Trophoblast cell (in vitro differentiated cells and primary cell): ENCODE measurements at regions not wholly inside any gene's neighbourhood (a gene's known extent, or its start where the extent isn't known, plus 50 kb on each side); places are given as distances from the start of the nearest gene placed in this dataset.

Experiments used
- DNase-seq, 2 donors: peaks; one replicate each; pipeline ENCODE4 v3.0.0-alpha.2; 2016
- H2AFZ ChIP-seq: 2 replicates; pipeline ENCODE4 v1.6.1; 2013; ENCODE audit warnings: low read length, moderate library complexity, mild to moderate bottlenecking; ENCODE audit not compliant: insufficient read depth, poor library complexity
- H2AK5ac ChIP-seq: 2 replicates; pipeline ENCODE4 v1.6.1; 2013; ENCODE audit warnings: mild to moderate bottlenecking, low read length
- H2BK120ac ChIP-seq: 2 replicates; pipeline ENCODE4 v1.6.1; 2013; ENCODE audit warnings: low read length, mild to moderate bottlenecking, moderate library complexity; ENCODE audit not compliant: insufficient read depth, poor library complexity
- H2BK12ac ChIP-seq: 2 replicates; pipeline ENCODE4 v1.6.1; 2013; ENCODE audit warnings: mild to moderate bottlenecking, low read length, moderate library complexity
- H2BK5ac ChIP-seq: 2 replicates; pipeline ENCODE4 v1.6.1; 2013; ENCODE audit warnings: low read length, low read depth, moderate library complexity, mild to moderate bottlenecking; ENCODE audit not compliant: poor library complexity
- H3K14ac ChIP-seq: 2 replicates; pipeline ENCODE4 v1.6.1; 2013; ENCODE audit warnings: mild to moderate bottlenecking, low read length
- H3K18ac ChIP-seq: 2 replicates; pipeline ENCODE4 v1.6.1; 2013; ENCODE audit warnings: mild to moderate bottlenecking, low read length
- H3K23ac ChIP-seq: 2 replicates; pipeline ENCODE4 v1.6.1; 2013; ENCODE audit warnings: low read length
- H3K27ac ChIP-seq: 2 replicates; pipeline ENCODE4 v1.5.1; 2013; ENCODE audit warnings: low read depth, mild to moderate bottlenecking, inconsistent platforms, low read length, moderate library complexity
- H3K27me3 ChIP-seq: 2 replicates; pipeline ENCODE4 v1.6.1; 2013; ENCODE audit warnings: inconsistent platforms, mild to moderate bottlenecking, low read length, moderate library complexity; ENCODE audit not compliant: insufficient read depth
- H3K36me3 ChIP-seq, 2 experiments: 1 replicate in 1 of 2; 2 replicates in 1 of 2; pipeline ENCODE4 v1.6.1; 2013; ENCODE audit warnings: low read length in 2 of 2, mild to moderate bottlenecking in 2 of 2, moderate library complexity in 1 of 2; ENCODE audit not compliant: insufficient read depth in 2 of 2, control insufficient read depth in 1 of 2
- H3K4ac ChIP-seq: 2 replicates; pipeline ENCODE4 v1.6.1; 2013; ENCODE audit warnings: low read depth, mild to moderate bottlenecking, low read length, moderate library complexity
- H3K4me1 ChIP-seq, 2 experiments: 1 replicate in 1 of 2; 2 replicates in 1 of 2; pipeline ENCODE4 v1.6.1; 2013; ENCODE audit warnings: low read length in 2 of 2, mild to moderate bottlenecking in 2 of 2, moderate library complexity in 1 of 2; ENCODE audit not compliant: insufficient read depth in 2 of 2, control insufficient read depth in 1 of 2
- H3K4me2 ChIP-seq: 2 replicates; pipeline ENCODE4 v1.6.1; 2013; ENCODE audit warnings: inconsistent platforms, mild to moderate bottlenecking, low read length, moderate library complexity
- H3K4me3 ChIP-seq: 2 replicates; pipeline ENCODE4 v1.5.1; 2013; ENCODE audit warnings: mild to moderate bottlenecking, low read depth, low read length, inconsistent platforms
- H3K79me1 ChIP-seq: one replicate; pipeline ENCODE4 v1.6.1; 2013; ENCODE audit warnings: low read length
- H3K79me2 ChIP-seq: 2 replicates; pipeline ENCODE4 v1.6.1; 2013; ENCODE audit warnings: low read length, mild to moderate bottlenecking; ENCODE audit not compliant: control insufficient read depth, insufficient read depth, poor library complexity
- H3K9ac ChIP-seq: 2 replicates; pipeline ENCODE4 v1.6.1; 2013; ENCODE audit warnings: mild to moderate bottlenecking, low read length
- H3K9me3 ChIP-seq: 2 replicates; pipeline ENCODE4 v1.6.1; 2013; ENCODE audit warnings: low read depth, mild to moderate bottlenecking, control low read depth, inconsistent platforms, low read length; ENCODE audit not compliant: insufficient read depth
- H4K12ac ChIP-seq: 2 replicates; pipeline ENCODE4 v1.6.1; 2013; ENCODE audit warnings: low read depth, mild to moderate bottlenecking, low read length, moderate library complexity
- H4K8ac ChIP-seq: 2 replicates; pipeline ENCODE4 v1.6.1; 2013; ENCODE audit warnings: low read depth, mild to moderate bottlenecking, low read length, moderate library complexity
- H4K91ac ChIP-seq: one replicate; pipeline ENCODE4 v1.6.1; 2013; ENCODE audit warnings: low read depth, mild to moderate bottlenecking, low read length, moderate library complexity
- WGBS: extraction: QIAGEN DNeasy Blood & Tissue Kit; methylation state at CpG from one replicate; pipeline ENCODE4 v1.1.7; 2013; ENCODE audit warnings: missing lambda C conversion rate; ENCODE audit not compliant: insufficient read length, insufficient coverage; ENCODE audit errors: extremely low coverage; 5-methylcytosine and 5-hydroxymethylcytosine counted together

- H2AFZ ChIP-seq: no peak overlapping the region
- no peak overlapping the region for H4K91ac ChIP-seq
- no peaks in the 10 kb centered on the region for H3K27me3 ChIP-seq
- no peak overlapping the region for H2BK12ac ChIP-seq
- H3K18ac ChIP-seq: no peak overlapping the region
- DNase-seq: no peak
- H3K79me1 ChIP-seq: no peaks in the 10 kb centered on the region
- no peak overlapping the region for H3K23ac ChIP-seq
- no peak overlapping the region for H2AK5ac ChIP-seq
- no peaks in the 10 kb centered on the region for H3K9me3 ChIP-seq
- no peaks in the 10 kb centered on the region for H3K4me1 ChIP-seq
- H3K4me2 ChIP-seq: no peak overlapping the region
- no peak overlapping the region for H3K9ac ChIP-seq
- H2BK5ac ChIP-seq: no peak overlapping the region
- no peak overlapping the region for H4K12ac ChIP-seq
- no peak overlapping the region for H3K4ac ChIP-seq
- no peak overlapping the region for H2BK120ac ChIP-seq
- H3K4me3 ChIP-seq: no peak overlapping the region
- no peak overlapping the region for H3K27ac ChIP-seq
- no CpG with 5 or more reads among the region's 3 CpGs for WGBS
- no peaks in the 10 kb centered on the region for H3K79me2 ChIP-seq
- H3K36me3 ChIP-seq: no peaks in the 10 kb centered on the region
- no peak overlapping the region for H4K8ac ChIP-seq
- no peak overlapping the region for H3K14ac ChIP-seq
These were observed 70.6 kb downstream of the RSL24D1 start for GRCh38 chr15:55126111-55126510.

GRCh38 chr15:55124616-55125015 lies 72.1 kb downstream of the RSL24D1 start:
- no CpG with 5 or more reads among the region's 5 CpGs for WGBS
- H3K79me1 ChIP-seq: no peaks in the 10 kb centered on the region
- no peaks in the 10 kb centered on the region for H3K36me3 ChIP-seq
- no peak overlapping the region for H2AK5ac ChIP-seq
- no peak overlapping the region for H3K9ac ChIP-seq
- no peak overlapping the region for H2BK5ac ChIP-seq
- no peak for DNase-seq
- no peak overlapping the region for H4K12ac ChIP-seq
- H3K4me3 ChIP-seq: no peak overlapping the region
- H4K8ac ChIP-seq: no peak overlapping the region
- H4K91ac ChIP-seq: no peak overlapping the region
- H3K4me2 ChIP-seq: no peak overlapping the region
- no peak overlapping the region for H3K27ac ChIP-seq
- H2AFZ ChIP-seq: no peak overlapping the region
- H3K4ac ChIP-seq: no peak overlapping the region
- H3K9me3 ChIP-seq: no peaks in the 10 kb centered on the region
- no peak overlapping the region for H3K18ac ChIP-seq
- H2BK120ac ChIP-seq: no peak overlapping the region
- H3K23ac ChIP-seq: no peak overlapping the region
- H3K79me2 ChIP-seq: no peaks in the 10 kb centered on the region
- no peak overlapping the region for H2BK12ac ChIP-seq
- H3K14ac ChIP-seq: no peak overlapping the region
- H3K4me1 ChIP-seq: no peaks in the 10 kb centered on the region
- no peaks in the 10 kb centered on the region for H3K27me3 ChIP-seq

GRCh38 chr15:55118344-55118870 lies 78.3 kb downstream of the RSL24D1 start:
- Histone ChIP-seq H2AFZ (no peak overlapping the region), H3K18ac (no peak overlapping the region), H2BK5ac (no peak overlapping the region), H3K9me3 (no peaks in the 10 kb centered on the region), H2BK12ac (no peak overlapping the region), H3K23ac (no peak overlapping the region), H4K8ac (no peak overlapping the region), H3K79me1 (no peaks in the 10 kb centered on the region), H2BK120ac (no peak overlapping the region), H3K4me2 (no peak overlapping the region), H3K36me3 (no peaks in the 10 kb centered on the region), H2AK5ac (no peak overlapping the region), H3K4me1 (no peaks in the 10 kb centered on the region), H3K9ac (no peak overlapping the region), H3K4me3 (no peak overlapping the region), H4K12ac (no peak overlapping the region), H3K79me2 (no peaks in the 10 kb centered on the region), H3K27me3 (no peaks in the 10 kb centered on the region), H4K91ac (no peak overlapping the region), H3K14ac (no peak overlapping the region), H3K27ac (no peak overlapping the region), H3K4ac (no peak overlapping the region)
- WGBS: no CpG with 5 or more reads among the region's 2 CpGs
- DNase-seq: no peak

- Histone ChIP-seq H4K91ac (no peak overlapping the region), H3K4me2 (no peak overlapping the region), H3K14ac (no peak overlapping the region), H3K23ac (no peak overlapping the region), H3K27me3 (no peaks in the 10 kb centered on the region), H3K9ac (no peak overlapping the region), H3K18ac (no peak overlapping the region), H3K4me1 (no peaks in the 10 kb centered on the region), H3K36me3 (no peaks in the 10 kb centered on the region), H3K79me2 (no peaks in the 10 kb centered on the region), H2BK120ac (no peak overlapping the region), H4K8ac (no peak overlapping the region), H2AK5ac (no peak overlapping the region), H2BK5ac (no peak overlapping the region), H3K4ac (no peak overlapping the region), H4K12ac (no peak overlapping the region), H3K9me3 (no peaks in the 10 kb centered on the region), H2AFZ (no peak overlapping the region), H3K27ac (no peak overlapping the region), H3K4me3 (no peak overlapping the region), H3K79me1 (no peaks in the 10 kb centered on the region), H2BK12ac (no peak overlapping the region)
- no peak for DNase-seq
- no CpG with 5 or more reads among the region's 2 CpGs for WGBS
These were observed 80.1 kb downstream of the RSL24D1 start for GRCh38 chr15:55116636-55117035.
